ENCODE measurements at regions not wholly inside any gene's neighbourhood (a gene's known extent, or its start where the extent isn't known, plus 50 kb on each side); places are given as distances from the start of the nearest gene placed in this dataset.

- H3K36me3 ChIP-seq, result no peaks in the 10 kb centered on the region
- no peak for TF ChIP-seq CTCF (IDR thresholded peaks at IDR 0.05)
- H3K27ac ChIP-seq, result no peak overlapping the region
- no peaks in the 10 kb centered on the region for H3K4me1 ChIP-seq (ENCODE audit: control insufficient read depth in 1 of 2, insufficient read depth in 1 of 2, low read depth in 1 of 2, low read length in 1 of 2)
- no peaks in the 10 kb centered on the region for H3K27me3 ChIP-seq
- no peak overlapping the region for H3K4me3 ChIP-seq (ENCODE audit: low read depth in 1 of 2, low read length in 1 of 2)
- no peaks in the 10 kb centered on the region for H3K9me3 ChIP-seq
Observed at GRCh38 chr10:60565492-60565891, 175.8 kb upstream of the ANK3 start.

GRCh38 chr10:60564475-60564874 is 174.8 kb upstream of the ANK3 start:
- Histone ChIP-seq H3K4me3 (ENCODE audit: low read depth in 1 of 2, low read length in 1 of 2) (no peak overlapping the region), H3K4me1 (ENCODE audit: control insufficient read depth in 1 of 2, insufficient read depth in 1 of 2, low read depth in 1 of 2, low read length in 1 of 2) (no peaks in the 10 kb centered on the region), H3K27me3 (no peaks in the 10 kb centered on the region), H3K36me3 (no peaks in the 10 kb centered on the region), H3K9me3 (no peaks in the 10 kb centered on the region), H3K27ac (no peak overlapping the region)
- TF ChIP-seq CTCF (IDR thresholded peaks at IDR 0.05), result no peak

GRCh38 chr10:60560451-60560850 is 170.8 kb upstream of the ANK3 start:
- TF ChIP-seq CTCF (IDR thresholded peaks at IDR 0.05), result no peak
- Histone ChIP-seq H3K36me3 (no peaks in the 10 kb centered on the region), H3K9me3 (no peaks in the 10 kb centered on the region), H3K4me1 (ENCODE audit: control insufficient read depth in 1 of 2, insufficient read depth in 1 of 2, low read depth in 1 of 2, low read length in 1 of 2) (no peaks in the 10 kb centered on the region), H3K4me3 (ENCODE audit: low read depth in 1 of 2, low read length in 1 of 2) (no peak overlapping the region), H3K27ac (no peak overlapping the region), H3K27me3 (no peaks in the 10 kb centered on the region)

DNA sequence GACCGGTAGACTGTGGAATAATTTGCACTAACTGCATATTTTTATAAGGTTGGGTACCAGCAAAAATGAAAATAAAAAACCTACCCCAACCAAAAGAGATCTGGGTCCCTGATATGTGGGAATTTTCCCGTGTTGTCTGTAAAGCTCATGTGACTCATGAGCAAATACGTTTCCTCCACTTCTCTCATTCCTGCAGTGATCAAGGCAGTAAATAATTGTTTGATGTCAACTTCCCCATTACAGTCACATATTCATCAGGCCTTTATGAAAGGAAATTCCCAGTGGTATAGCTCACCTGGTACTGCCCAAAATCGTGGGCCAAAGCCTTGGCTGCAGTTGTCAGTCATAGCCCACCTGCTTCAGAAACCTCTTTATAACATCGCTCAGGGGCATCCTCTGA is 166.0 kb upstream of the ANK3 start:
- Histone ChIP-seq H3K4me1 (ENCODE audit: control insufficient read depth in 1 of 2, insufficient read depth in 1 of 2, low read depth in 1 of 2, low read length in 1 of 2) (no peaks in the 10 kb centered on the region), H3K27ac (no peak overlapping the region), H3K36me3 (no peaks in the 10 kb centered on the region), H3K27me3 (no peaks in the 10 kb centered on the region), H3K9me3 (no peaks in the 10 kb centered on the region), H3K4me3 (ENCODE audit: low read depth in 1 of 2, low read length in 1 of 2) (no peak overlapping the region)
- TF ChIP-seq CTCF (IDR thresholded peaks at IDR 0.05), result no peak

GRCh38 chr10:60549686-60550085 is 160.0 kb upstream of the ANK3 start:
- TF ChIP-seq CTCF (IDR thresholded peaks at IDR 0.05), result no peak
- Histone ChIP-seq H3K9me3 (no peaks in the 10 kb centered on the region), H3K4me1 (ENCODE audit: control insufficient read depth in 1 of 2, insufficient read depth in 1 of 2, low read depth in 1 of 2, low read length in 1 of 2) (no peaks in the 10 kb centered on the region), H3K27me3 (no peaks in the 10 kb centered on the region), H3K4me3 (ENCODE audit: low read depth in 1 of 2, low read length in 1 of 2) (no peak overlapping the region), H3K36me3 (no peaks in the 10 kb centered on the region), H3K27ac (no peak overlapping the region)

DNA sequence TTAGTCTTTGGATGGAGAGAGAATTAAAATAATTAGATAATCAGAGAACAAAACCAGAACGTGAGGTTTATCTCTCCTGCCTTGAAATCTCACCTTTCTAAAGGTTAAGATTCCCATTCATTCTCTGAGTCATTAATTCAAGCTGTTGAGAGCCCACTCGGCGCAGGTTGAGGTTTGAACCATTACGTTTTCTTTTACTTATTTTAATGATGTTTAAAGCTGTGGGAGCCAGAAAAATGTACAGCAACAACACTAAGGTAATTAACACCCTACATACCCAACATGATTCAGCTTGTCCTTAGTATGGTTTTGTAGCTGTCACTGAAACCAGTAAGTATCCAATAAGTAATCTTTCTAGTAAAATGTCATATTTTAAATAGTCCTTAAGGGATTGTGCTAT is 153.0 kb upstream of the ANK3 start:
- Histone ChIP-seq H3K36me3 (no peaks in the 10 kb centered on the region), H3K27ac (no peak overlapping the region), H3K4me3 (ENCODE audit: low read depth in 1 of 2, low read length in 1 of 2) (no peak overlapping the region), H3K4me1 (ENCODE audit: control insufficient read depth in 1 of 2, insufficient read depth in 1 of 2, low read depth in 1 of 2, low read length in 1 of 2) (no peaks in the 10 kb centered on the region), H3K27me3 (no peaks in the 10 kb centered on the region), H3K9me3 (no peaks in the 10 kb centered on the region)
- no peak for TF ChIP-seq CTCF (IDR thresholded peaks at IDR 0.05)
